GM19025 (cell line): ENCODE measurements at regions not wholly inside any gene's neighbourhood (a gene's known extent, or its start where the extent isn't known, plus 50 kb on each side); places are given as distances from the start of the nearest gene placed in this dataset.

ENCODE experiments used
- ATAC-seq: cut with Tn5 transposase; IDR thresholded peaks from one replicate; pipeline ENCODE4 v1.9.1; 2021; ENCODE audit warnings: mild to moderate bottlenecking, low read depth, moderate library complexity; ENCODE audit not compliant: unreplicated experiment

DNA sequence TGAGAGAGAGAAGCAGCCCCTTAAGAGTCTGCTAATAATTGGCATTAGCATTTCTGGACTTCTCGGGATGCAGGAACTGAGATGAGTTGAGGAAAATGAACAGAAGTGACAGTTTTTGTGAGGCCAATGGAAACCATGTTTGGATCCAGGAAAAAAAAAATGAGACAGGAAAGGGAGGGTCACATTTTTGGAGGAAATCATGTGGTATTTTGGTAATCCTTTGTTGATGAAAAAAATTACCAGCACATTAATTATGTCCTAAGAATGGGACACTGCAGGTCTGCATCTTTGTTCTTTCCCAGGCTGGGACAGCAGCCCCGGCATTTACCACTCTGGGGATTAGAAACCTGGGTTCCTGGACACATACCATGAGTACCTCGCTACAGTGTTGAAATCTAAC lies 109.9 kb upstream of the ZFHX3 start:
- no peak for ATAC-seq

DNA sequence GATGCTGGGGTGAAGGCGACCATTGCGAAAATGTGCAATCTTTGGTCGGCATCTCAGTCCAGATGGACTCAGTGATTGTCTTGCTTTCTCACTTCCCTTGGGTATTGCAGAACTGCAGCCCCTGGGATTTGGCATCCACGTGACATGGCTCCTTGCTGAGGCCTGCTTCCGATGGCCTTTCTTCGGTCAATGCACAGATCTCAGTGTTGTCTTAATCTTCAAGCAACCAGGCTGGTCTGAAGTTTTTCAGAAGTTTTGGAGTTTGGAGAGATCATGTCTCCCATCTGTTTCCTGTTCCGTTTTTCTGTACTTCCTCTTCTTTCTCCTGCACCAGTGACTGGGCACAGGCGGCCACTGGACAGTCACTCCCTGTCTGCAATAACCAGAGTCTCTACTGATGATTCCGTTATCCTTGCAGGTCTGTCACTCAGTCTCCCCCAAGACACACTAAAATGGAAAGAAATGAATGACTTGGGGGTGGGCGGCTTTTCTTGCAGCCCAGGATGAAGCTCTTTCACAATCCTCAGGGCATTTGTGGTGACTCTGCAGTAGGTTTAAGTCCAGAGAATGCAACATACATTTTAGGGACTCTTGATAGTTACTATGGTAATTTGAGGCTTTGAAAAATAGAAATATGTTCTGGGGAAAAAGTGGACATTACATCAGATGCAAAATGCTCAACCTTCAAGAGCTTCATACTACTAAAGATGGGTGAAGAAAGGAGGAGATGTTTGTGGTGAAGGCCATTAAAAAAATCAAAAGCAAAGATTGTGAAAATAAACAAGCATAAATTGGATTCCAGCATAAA lies 106.3 kb upstream of the ZFHX3 start:
- no peak for ATAC-seq

DNA sequence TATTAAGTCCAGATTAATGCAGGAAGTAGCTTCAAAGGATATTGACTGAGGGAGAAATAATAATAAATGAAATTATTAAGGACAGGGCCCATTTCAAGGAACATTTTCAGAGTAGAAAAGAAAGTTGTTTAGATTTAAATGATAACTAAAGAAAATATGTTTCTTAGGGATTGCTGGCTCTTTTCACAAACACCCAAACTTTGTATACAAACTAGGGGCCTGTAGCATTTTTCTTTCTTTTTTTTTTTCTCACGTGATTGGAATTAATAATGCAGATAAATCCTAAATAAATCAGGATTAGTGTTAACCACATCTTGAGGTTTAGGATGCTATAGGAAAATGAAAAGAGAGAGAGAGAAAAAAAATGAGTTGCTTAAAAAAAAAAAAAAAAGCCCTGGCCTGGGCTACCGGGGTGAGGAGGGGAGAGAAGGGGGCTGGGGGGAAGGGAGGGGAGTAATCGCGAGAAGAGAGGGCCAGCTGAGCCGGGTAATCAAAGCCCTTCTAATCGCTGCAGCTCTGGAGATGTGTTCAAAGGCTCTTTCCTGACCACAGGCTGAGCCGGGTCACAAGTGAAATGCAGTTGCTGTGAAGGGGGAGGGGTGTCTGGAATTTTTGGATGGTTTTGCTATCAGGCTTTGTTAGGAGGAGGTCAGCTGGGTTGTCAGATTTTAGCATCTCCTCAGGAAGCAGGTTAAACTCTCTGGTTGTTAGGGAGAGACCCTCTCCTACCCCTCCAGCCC lies 104.6 kb upstream of the ZFHX3 start:
- ATAC-seq, result no peak

DNA sequence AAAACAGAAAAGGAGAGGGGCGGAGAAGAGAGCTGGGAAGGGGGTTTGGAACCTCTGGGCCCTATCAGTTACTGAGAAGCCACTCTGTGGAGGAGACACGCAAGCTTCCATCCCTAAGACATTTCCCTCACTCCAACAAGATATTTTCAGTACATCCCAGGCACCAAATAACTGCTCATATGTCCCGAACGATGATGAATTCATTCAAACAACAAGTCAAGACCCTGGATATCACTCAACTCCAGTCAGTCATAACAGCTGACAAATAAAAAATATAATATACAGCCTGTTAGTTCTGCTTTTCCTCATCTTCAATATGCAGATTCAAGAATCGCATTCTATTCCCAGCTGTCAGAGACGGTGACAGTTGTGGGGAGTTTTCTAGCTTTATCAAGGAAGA lies 104.0 kb upstream of the ZFHX3 start:
- ATAC-seq, result no peak

DNA sequence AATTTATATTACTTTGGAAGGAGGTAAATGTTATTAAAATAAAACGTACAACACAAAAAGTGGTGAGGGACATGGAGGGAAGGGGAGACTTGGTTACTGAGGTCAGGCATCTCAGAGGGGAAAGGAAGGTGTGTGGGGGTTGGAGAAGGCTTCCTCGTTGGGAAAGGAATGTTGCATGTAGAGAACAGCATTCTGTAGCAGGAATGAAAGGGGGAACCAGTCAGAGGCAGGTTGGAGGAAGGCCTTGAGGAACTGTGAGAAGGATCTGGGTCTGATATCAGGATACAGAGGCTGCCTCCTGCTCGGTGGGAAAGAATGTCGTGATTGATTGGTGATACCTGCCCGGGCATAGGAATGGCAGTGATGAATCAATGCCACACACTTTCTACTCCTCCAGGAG lies 103.3 kb upstream of the ZFHX3 start:
- ATAC-seq, result no peak

DNA sequence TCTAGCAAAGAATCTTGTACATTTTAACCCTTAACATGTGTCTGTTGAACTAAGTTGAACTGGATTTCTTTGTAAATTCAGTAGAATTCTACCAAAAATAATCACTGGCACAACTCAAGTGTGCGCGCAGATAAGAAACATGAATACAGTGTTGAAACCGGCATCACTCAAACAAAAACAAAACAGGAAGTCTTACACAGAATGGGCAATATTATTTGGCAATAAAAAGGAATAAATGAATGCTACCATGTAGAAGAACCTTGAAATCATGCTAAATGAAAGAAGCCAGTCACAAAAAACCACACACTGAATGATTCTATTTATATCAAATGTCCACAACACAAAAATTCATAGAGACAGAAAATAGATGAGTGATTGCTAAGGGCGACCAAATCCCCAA lies 102.9 kb upstream of the ZFHX3 start:
- ATAC-seq, result no peak

DNA sequence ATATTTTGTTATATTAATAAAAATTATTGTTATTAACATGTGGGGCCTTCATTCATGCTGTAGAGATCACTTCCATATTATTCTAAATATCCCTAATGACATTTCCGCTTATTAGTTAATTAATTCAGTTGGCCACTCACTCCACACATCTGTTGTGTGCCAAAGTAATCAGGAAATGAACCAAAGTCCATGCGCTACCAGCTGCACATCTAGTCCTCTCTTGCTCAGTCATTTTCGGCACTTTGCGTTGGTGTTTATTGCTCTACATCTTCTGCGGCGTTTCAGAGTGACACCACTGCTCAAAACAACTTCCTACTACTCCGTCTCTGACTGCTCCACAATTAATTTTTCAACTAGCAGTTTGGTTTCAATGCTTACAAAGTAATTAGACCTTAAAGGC lies 101.4 kb upstream of the ZFHX3 start:
- ATAC-seq, result no peak

DNA sequence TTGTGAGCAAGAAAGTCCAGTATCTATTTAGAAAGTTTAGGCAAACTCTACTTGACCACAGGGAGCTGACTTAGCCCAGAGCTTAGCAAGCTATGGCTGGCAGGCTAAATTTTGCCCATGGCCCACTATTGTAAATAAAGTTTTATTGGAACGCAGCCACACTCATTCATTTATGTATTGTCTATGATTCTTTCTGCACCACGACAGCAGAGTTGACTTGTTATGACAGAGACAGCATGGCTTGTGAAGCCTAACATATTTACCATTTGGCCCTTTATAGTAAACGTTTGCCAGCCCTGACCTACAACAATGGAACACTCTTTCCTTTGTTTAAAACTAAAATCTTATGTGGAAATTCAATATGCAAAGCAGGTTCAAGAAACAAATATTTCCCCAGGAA lies 100.0 kb upstream of the ZFHX3 start:
- no peak for ATAC-seq

DNA sequence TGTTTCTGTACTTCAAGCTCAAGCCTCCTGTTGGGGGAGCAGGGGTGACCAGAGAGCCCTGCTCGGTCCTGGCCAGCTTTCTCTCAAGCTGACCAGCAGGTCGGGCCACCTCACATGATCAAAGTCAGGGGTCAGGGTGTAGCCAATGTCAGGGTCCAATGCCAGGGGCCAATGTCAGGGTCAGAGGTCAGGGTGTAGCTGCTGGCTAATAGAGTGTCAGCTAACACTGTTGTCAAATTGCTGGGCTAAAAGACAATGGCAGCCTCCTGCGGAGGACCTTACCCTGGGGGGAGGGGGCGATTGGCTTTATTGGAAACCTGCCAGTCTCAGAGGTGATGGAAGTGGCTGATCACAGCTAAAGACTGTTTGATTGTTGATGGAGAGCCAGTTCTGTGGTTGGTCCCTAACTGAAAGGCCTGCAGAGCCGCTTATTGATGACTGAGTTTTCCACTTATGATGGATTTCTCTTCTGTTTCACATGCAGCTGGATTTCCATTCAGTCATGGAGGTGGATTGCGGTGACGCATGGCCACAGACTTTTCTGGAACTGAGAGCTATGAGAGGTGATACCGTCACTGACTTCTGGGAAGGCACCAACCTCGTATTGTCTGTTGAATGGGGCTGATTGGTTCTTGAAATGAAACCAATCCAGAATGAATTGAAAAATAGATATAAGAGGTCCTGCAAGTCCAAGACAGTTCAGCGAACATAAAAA lies 97.4 kb upstream of the ZFHX3 start:
- no peak for ATAC-seq

DNA sequence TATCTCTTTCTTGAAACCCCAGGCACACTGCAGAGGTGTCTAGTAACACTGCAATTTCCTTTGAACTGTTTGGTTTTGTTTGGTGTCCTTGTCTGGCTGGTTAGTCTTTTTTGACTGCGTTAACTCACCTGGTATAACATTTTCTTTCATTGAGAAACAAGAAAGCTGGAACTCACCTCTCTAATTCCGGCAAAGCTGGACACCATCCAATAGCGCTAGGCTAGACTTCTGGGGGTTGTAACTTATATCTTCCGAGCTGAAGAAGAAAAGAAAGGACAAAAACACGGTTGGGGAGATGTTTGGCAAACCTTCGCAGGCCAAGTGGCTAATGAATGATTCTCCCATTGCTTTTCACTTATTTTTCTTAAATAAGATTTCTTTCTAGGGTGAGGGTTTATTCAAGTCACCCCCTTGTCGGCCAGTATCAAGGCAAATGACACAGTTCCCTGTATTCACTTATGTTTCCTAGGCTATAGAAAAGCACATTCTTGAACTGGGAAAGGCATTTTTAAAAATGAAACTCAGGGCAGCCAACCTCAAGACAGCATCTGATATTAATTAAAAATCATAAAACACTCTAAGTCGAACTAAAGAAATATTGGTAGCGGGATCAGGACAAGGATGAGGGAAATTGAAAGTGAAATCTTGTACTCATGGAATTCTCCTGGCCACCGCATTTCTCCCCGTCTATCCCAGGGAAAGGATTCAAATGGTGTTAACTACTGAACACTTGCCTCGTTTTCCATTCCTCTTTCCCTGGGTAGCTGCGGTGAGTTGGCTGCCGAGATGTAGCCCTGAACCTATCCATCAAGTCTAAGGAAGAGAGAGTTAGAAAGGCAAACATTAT lies 95.9 kb upstream of the ZFHX3 start:
- ATAC-seq, result no peak

DNA sequence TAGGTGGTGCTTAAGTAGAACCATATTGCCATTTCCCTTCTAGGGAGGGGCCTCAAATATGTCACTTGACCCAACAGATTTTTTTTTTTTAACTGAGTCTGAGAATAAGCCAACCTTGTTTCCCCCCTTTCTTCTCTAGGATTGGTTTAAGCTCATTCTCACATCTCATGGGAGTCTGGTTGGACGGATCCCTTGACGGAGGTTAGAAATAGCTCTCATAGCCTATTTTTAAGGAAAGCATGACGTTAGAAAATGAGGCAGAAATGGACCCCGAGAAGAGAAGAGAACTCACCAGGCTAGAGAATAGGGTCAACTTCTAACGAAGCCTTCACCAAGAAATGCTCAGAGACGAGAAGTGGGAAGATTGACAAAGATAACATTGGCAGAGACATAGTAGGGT lies 95.1 kb upstream of the ZFHX3 start:
- no peak for ATAC-seq

DNA sequence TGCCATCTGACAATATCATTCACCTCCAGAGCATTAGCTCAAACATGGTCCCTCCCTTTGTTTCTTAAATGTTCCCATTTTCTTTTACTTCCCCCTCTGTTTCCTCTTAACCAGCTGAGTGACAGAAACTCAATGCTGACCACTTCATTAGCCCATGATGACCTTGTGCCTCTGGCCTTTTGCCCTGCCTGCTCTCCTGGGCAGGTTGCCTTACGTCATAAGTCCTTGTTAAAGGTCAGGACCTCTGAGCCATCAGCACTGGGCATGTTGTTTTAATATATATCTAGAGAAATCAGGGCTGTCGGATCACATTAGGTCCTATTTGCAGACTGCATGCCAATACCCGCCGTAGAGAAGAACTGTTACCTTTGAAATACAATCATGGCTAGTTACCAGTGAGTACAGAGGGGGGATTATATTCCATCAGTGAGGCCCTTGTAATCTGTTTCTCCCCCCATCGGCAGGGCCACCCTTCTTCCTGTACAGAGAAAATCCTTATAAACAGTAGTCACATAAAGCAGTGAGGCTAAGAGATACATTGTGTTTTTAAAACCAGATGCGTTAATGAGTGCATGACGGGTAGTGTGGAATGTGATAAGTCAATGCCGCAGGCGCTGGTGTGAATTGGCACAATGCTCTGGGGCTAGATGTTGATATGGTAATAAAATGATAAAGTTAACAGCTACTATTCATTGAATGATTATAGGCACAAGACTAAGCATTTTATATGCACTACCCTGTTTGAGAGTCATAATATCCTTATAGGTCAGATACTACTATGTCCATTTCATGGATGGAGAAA lies 94.3 kb upstream of the ZFHX3 start:
- no peak for ATAC-seq

DNA sequence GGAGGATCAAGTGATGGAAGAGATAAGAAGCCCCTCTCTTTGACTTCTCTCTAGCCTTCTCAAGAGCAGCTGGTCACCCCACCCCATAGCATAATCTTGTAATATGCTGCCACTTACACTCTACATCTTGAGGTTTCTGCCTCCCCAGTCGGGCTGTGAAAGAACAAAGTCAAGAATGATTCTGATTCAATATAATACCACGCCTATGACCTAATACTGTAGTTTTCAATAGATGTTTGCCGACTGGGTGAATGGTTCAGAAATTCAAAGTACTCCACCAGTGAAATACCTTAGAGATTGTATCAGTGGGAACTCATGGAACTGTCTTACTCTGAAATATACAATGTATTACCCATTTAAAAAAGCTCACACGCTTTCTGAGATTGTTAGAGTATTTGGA lies 93.0 kb upstream of the ZFHX3 start:
- no peak for ATAC-seq

DNA sequence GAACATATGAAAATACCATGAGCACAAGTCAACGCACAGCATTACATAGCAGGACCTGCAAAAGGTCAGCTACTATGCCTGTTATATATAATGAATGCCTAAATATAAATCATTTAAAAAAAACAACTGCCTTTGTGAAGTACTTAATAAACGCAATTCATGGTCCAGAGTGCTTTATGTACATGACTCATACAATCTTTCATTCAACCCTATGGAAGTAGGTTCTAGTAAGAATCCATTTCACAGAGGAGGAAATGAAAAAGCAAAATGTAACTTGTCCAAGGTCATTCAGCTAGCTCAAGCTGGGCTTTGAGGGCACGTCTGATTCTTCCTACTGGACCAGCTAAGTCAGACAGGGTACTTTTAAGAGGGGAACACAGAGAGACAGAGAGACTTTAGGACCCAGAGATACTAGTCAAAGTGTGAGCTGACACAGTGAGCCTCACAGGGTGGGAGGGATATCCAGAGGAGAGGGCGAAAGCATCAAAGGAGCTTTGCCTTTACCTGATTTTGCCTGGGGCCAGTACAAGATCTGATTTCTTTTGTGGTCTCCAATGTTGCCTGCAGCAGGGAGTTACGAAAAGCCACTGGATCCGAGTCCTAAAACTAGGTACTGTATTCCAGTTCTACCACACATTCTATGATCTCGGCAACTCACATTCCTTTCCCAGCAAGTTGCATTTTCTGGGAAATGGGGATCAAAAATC lies 83.4 kb upstream of the ZFHX3 start:
- ATAC-seq, result no peak

DNA sequence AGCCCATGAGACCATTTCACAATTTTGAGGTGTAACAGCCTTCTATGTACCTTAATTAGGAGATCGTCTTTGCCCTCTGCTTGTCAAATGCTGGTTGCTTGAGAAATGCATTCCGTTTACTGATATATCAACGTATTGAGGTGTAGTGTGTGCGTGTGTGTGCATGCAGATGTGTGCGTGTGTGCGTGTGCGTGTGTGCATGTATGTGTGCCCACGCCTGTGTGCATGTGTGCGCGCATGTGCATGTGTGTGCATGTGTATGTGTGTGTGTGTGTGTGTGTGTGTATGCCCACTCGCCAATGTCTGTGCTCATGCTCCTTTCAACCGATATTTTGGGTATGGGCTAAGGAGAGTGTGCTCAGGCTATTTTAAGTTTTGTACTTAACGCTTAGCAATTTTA lies 81.5 kb upstream of the ZFHX3 start:
- ATAC-seq, result no peak

DNA sequence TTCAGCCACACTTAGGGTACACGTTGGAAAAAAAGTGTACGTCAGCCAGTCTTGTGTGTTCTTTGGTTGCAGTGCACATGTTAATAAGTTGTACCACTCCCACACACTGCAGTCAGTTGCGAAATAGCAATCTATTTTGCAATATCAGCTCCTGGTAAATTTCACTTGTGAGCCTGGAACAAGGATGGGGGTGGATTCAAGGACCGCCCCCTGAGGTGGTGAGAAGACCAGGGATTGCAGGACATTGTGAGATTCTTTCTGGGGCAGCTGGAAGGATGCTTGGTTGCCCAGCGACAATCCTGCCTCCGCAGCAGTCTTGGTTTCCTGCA lies 78.6 kb upstream of the ZFHX3 start:
- no peak for ATAC-seq

DNA sequence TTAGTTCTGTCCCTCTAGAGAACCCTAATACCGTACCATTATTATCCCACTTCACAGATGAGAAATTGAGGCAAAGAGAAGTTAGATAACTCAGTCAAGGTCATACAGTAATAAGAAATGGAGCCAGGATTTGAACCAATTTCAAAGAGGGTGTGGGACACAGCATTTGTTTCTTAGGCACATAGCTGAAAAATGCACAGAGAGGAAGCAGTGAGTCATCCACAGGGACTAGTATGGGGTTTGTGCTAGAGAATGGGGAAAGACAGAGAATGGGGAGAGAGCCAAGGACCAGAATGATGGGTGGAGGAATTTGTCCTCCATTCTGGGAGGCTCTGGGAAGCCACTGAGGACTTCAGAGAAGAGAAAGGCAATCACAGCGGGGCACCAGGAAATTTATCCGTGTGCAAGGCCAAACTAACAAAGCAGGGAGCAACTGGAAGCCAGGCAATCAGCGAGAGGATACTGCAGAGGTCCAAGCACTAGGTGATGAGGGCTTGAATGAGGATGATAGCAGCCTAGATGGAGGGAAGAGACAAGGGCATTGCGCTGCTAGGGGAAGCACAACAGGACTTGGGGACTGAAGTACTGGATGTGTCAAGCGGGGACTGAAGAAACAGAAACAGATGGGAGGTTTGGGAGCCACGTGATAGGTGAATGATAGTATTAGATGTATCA lies 78.1 kb upstream of the ZFHX3 start:
- no peak for ATAC-seq

DNA sequence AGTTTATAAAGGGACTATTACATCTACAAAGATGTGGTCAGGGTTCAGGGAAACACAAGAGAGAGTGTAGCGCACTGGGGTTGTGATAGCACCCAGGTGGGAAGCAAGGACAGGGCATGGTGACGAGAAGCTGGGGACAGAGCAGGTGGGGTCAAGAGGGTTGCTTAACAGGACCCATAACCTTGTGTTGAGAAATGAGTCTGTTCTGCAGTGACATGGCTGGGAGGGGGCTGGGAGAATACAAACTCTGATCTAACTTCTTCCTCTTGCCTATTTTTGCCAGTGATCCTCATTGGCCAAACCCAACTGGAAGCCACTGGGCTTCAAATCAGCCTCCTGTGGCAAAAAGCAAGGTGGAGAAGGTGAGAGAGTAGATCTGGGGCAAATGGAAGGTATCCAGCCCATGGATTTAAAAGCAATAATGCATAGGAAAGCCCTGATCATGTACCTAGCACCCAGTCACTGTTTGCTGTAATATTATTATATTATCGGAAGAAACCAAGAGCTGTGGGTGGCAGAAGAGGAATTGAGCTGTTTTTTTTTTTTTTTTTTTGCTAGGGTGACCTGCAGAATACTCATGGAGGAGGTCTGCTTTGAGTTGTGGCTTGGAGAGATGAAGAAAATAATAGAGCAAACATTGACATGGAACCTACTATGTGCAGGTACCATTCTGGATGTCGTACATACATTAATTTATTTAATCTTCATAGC lies 76.9 kb upstream of the ZFHX3 start:
- no peak for ATAC-seq
